Keratinocyte (primary cell): ENCODE measurements at regions not wholly inside any gene's neighbourhood (a gene's known extent, or its start where the extent isn't known, plus 50 kb on each side); places are given as distances from the start of the nearest gene placed in this dataset.

Source experiments
- EZH2 ChIP-seq: IDR thresholded peaks from one replicate; pipeline ENCODE4 v1.6.1; 2012; ENCODE audit warnings: inconsistent platforms, mild to moderate bottlenecking, low read length, moderate library complexity
- TF ChIP-seq, protein P1 (sequence below), 3 experiments: IDR thresholded peaks in 1 of 3; conservative IDR thresholded peaks in 1 of 3; optimal IDR thresholded peaks in 1 of 3; 2 replicates in 2 of 3; 3 replicates in 1 of 3; pipeline versions ENCODE3 to v1.5.1; 2011; ENCODE audit warnings: low read length in 3 of 3, mild to moderate bottlenecking in 3 of 3, moderate library complexity in 2 of 3, control low read depth in 1 of 3, inconsistent platforms in 1 of 3; ENCODE audit not compliant: insufficient read depth in 2 of 3; ENCODE audit errors: extremely low read depth in 1 of 3

DNA sequence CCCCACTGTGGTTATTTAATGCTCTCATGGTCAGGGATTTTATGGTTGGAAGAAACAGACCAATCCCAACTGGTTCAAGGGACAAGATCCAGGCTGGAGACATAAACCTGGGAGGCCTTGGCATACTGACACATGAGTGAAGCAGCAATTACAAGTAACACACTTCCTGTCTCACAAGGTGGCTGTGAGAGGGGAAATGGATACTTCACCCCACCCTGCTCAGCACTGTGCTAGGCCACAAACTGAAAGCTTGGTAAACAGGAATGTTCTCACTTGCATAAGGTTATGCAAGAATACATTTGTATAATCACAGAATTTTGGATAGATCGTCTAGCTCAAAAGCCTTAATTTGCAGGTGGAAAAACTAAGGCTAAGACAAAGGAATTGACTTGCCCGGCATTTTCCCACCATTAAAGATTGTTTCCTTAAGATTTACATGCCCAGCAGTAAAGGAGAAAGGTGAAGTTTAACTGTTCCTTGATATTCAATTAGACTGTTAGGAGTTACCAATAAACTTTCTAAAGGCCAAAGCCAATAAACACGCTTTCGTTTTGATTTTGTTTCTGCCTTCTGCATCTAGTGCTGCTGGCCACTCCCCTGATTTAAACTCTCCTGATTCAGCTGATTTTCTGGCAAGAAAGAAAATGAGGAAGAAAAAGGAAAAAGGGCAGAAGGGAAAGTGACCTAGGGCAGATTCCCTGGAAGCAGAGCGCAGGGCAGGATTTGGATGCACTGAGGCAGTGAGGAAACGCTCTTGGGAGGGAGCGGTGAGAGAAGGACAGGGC, 215.6 kb upstream of the CDH5 start:
- TF ChIP-seq, protein P1, sequence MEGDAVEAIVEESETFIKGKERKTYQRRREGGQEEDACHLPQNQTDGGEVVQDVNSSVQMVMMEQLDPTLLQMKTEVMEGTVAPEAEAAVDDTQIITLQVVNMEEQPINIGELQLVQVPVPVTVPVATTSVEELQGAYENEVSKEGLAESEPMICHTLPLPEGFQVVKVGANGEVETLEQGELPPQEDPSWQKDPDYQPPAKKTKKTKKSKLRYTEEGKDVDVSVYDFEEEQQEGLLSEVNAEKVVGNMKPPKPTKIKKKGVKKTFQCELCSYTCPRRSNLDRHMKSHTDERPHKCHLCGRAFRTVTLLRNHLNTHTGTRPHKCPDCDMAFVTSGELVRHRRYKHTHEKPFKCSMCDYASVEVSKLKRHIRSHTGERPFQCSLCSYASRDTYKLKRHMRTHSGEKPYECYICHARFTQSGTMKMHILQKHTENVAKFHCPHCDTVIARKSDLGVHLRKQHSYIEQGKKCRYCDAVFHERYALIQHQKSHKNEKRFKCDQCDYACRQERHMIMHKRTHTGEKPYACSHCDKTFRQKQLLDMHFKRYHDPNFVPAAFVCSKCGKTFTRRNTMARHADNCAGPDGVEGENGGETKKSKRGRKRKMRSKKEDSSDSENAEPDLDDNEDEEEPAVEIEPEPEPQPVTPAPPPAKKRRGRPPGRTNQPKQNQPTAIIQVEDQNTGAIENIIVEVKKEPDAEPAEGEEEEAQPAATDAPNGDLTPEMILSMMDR (optimal IDR thresholded peaks at IDR 0.05 in 1 of 3, IDR thresholded peaks at IDR 0.05 in 1 of 3, conservative IDR thresholded peaks at IDR 0.05 in 1 of 3; ENCODE audit: extremely low read depth in 1 of 3, insufficient read depth in 2 of 3, low read length in 3 of 3), result no peak
- no peak for TF ChIP-seq EZH2
